Activated CD4-positive, alpha-beta T cell treated with anti-CD3 and anti-CD28 coated beads, Interleukin-2, amount 50 U/mL, for 4 hours (primary cell): ENCODE measurements at regions not wholly inside any gene's neighbourhood (a gene's known extent, or its start where the extent isn't known, plus 50 kb on each side); places are given as distances from the start of the nearest gene placed in this dataset.
"Not testable (repeated sequence)": the region's sequence is repeated elsewhere in the genome, so short reads cannot be mapped to it uniquely, and the experiment has no call there.

Experiments
- DNase-seq, 2 experiments: peaks; one replicate each; pipeline ENCODE4 v3.0.0-alpha.2; 2020

DNA sequence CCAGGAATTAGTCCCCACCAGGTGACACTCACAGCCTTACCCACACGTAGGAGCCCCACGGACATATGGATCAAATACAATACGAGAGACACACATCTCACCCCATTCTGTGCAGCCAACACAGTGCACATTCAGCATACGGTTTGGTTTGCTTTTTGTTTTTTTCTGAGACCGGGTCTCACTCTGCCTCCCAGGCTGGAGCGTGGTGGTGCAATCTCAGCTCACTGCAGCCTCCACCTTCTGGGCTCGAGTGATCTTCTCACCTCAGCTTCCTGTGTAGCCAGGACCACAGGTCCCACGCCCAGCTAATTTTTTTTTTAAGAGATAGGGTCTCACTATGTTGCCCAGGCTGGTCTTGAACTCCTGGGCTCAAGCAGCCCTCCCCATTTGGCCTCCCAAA, 102.8 kb downstream of the POTEB start:
- not testable (repeated sequence) for DNase-seq

GRCh38 chr15:21766524-21766923, 111.0 kb downstream of the POTEB start:
- not testable (repeated sequence) for DNase-seq

DNA sequence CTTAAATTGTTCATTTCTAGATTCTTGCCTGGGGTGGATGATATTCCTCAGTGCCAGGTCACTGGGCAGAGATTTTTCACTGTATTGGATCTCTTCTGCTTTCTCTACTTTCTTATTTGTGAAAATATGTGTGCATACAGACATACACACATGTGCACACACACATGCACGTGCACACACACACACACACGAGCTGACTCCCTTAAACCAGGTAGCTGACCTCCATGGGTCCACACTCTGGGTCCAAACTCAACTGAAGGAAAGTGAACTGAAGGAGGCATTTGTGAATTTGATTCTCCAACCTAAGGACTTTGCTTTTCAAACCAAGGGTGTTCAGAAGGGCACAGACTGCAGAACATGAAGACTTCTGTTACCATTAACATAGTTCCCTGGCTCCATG, 113.8 kb downstream of the POTEB start:
- DNase-seq, result not testable (repeated sequence)

DNA sequence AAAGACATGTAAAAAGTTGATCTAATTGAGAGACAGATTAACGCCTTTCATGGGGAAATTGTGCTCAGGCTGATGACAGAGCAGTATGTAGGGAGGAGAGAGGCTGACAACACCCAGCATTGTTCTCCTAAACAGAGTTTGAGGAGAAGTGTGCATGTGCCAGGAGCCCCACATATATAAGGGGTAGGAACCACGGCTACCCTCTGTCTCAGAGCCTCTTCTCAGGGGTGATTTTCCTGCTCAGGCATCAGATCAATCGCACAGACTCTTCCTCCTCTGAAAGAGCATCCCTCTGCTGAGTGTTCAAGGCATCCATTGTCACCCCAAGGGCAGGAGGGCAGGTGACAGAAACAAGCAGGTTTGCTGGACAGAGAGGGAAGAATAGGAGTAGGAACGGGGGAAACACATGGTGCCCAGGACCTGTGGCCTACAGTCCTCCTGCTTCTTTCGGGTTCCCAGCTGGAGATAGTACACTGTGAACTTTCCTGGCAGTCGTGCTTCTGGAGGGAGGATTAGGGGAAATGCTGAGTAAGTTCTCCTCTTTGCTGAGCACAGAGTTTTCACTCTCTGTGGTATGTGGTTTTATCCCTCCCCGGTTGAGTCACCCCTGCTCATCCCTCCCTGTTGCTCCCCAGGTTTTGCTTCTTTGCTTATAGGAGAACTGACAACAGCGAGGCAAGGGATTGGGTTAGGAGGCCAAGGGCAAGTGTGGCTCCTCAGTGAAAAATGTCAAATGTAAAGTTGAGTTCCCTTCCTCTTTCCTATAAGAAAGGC, 117.1 kb downstream of the POTEB start:
- not testable (repeated sequence) for DNase-seq

DNA sequence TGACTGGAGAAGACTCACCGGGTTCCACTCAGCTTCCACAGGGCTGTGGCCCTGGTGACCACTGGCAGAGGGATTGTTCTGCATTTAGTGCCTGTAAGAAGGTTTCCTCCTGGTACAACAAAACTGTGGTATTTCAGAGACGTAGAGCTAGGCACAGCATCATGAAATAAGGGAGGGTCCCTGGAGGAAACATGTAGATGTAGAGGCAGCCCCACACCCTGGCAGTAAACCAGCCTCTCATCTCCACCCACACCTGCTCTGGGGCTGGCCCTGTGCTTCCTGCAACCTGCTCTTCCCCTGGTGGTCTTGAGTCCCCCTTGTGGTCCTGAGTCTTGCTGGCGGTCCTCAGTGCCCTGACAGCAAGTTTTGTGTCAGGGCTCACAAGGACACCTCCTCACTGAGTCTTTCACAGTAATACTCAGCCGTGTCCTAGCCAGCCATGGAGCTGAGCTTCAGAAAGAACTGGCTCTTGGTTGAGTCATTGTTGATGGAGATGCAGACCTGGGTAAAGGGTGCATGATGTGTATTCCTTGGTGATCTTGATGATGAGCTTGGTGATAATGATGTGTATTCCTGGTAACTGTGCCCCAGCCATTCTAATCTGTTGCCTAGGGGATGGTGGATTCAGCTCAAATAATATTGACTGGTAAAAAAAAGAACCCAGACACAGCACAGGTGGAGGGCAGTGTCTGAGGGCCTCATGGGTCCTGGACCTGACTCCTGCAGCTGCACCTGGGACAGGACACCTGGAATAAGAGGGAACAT, 118.0 kb downstream of the POTEB start:
- DNase-seq, result not testable (repeated sequence)

DNA sequence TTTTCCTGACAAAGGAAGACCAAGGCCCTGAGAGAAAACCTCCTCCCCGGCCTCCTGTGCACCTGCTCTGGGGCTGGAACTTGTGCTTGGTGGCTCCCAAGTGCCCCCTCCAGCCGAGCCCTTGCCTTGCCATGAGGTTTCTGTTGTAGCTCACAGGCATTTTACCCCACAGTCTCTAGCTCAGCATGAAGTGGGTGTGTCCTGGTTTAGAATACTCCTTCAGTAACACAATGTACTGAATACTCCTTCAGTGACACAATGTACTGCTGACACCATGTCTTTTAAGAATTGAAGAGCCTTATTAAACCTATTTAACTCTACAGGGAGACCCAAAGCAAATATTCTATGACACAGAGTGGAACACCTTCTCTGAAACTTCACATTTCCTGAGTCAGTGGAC, 123.7 kb downstream of the POTEB start:
- not testable (repeated sequence) for DNase-seq

GRCh38 chr15:21752124-21752957, 125.2 kb downstream of the POTEB start:
- peak; percentile 9 to 22 for DNase-seq

GRCh38 chr15:21749173-21749572, 128.4 kb downstream of the POTEB start:
- not testable (repeated sequence) for DNase-seq

DNA sequence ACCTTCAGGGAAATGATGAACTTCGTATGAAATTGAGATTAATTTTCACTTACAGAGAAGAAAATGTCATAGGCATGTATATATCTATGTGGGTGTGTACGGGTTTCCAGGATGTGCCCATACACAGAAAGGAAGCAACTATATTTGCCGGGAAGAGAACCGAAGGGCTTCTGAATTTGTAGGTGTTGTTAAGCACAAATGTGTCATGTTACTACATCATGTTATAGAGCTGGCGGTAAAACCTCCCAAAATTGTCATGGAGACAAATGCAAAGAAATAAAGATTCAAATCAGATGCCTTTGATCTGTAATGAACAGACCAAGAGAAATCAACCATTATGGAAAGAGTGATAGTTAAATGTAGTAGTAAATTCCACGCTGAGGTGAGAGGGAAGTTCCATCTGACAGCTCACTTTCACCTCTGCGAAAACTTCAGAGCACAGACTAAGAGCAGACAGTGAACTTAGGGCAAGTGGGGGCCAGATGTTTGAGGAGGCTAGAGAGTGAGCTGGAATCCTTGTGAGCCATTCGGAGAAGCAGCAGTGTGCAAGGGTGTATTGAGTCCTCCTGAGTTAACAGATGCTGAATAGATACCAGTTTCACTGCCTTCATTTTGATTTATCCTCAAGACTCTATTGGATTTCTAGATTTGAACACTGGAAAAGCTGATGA, 133.2 kb downstream of the POTEB start:
- DNase-seq, result not testable (repeated sequence)

GRCh38 chr15:21742067-21742466, 135.5 kb downstream of the POTEB start:
- not testable (repeated sequence) for DNase-seq

DNA sequence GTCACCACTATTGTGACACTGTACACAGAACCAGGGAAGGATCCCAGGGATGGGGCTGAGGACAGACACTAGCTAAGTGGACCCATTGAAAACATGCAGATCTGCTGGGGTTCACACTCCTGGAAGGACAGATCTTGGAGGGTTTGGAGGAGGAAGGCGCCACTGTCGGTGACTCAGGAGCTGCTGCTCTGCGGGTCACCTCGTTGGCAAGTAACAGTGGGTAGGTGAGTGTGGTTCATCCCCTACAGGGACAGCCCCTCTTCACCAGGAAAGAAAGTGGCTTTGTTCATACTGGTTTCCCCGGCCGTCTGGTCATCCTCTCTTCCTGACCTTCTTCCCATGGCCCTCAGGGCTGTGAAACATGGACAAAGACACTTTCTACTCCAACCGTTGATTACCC, 139.5 kb downstream of the POTEB start:
- not testable (repeated sequence) for DNase-seq

DNA sequence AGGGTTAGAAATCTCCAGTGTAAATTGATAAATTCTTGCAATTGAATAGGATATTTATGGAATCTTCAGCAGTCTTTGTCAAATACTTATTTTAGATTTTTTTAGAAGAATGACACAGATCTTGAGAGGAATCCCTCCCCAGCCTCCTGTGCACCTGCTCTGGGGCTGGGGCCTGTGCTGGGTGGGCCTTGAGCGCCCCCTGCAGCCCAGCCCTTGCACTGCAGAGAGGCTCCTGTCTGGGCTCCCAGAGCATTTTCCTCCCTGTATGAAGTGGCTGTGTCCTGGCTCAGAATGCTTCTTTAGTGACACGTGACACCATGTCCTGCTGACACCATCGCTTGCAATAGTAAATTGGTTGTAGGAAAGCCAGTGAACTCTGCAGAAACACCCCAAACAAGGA, 141.1 kb downstream of the POTEB start:
- not testable (repeated sequence) for DNase-seq

DNA sequence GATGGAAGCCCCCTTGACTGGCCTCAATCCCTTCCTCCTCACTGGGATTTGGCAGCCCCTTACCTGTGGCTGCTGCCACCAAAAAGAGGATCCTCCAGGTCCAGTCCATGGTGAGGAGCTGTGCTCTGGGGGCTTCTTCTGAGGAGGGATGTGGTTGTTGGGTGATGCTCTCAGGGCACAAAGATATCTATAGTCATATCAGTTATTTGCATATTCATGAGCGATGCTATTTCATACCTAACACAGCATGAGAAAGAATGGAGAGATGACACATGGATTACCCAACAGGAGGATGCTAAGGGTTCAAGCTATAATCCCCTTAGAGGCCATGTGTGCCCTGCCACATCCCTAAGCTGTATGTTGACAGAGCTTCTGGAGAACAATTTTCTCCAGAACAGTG, 141.7 kb downstream of the POTEB start:
- not testable (repeated sequence) for DNase-seq

DNA sequence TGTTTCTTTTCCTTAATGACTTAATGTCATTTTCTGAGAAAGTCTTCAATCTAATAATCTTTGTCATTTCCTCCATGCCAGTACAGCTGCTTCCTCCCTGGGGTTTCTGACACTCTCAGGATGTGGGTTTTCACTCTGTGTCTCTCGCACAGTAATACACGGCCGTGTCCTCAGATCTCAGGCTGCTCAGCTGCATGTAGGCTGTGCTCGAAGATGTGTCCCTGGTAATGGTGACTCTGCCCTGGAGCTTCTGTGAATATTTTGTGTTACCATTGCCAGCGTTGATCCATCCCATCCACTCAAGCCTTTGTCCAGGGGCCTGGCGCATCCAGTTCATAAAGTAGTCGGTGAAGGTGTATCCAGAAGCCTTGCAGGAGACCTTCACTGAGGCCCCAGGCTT, 142.2 kb downstream of the POTEB start:
- DNase-seq, result not testable (repeated sequence)

GRCh38 chr15:21731496-21731895, 146.0 kb downstream of the POTEB start:
- not testable (repeated sequence) for DNase-seq

DNA sequence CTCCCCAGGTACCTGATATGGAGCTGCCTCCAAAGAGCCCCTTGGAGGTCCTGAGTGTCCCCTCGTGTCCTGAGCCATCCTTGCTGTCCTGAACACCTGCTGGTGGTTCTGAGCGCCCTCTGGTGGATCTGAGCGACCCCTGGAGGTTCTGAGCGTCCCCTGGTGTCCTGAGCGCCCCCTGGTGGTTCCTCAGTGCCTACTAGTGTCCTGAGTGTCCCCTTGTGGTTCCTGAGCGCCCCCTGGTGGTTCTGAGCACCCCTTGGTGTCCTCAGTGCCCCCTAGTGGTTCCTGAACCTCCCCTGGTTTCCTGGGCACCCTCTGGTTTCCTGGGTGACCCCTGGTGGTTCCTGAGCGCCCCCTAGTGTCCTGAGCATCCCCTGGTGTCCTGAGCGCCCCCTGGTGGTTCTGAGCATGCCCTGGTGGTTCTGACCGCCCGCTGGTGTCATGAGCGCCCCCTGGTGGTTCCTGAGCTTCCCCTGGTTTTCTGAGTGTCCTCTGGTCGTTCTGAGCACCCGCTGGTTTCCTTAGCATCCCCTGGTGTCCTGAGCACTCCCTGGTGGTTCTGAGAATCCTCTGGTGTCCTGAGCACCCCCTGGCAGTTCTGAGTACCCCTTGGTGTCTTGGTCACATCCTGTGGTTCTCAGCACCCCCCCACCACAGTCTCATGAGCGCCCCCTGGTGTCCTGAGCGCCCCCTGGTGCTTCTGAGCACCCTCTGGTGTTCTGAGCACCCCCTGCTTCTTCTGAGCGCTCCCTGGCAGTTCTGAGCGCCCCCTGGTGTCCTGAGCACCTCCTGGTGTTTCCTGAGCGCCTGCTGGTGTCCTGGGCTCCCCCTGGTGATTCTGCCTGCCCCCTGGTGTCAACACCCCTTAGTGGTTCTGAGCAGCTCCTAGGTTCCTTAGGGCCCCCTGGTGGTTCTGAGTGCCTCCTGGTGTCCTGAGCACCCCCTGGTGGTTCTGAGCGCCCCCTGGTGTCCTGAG, 146.8 kb downstream of the POTEB start:
- DNase-seq, result not testable (repeated sequence)

- not testable (repeated sequence) for DNase-seq
These were observed 152.5 kb downstream of the POTEB start for GRCh38 chr15:21724988-21725387.

GRCh38 chr15:21721115-21721514, 156.4 kb downstream of the POTEB start:
- not testable (repeated sequence) for DNase-seq

GRCh38 chr15:21718779-21719178, 158.8 kb downstream of the POTEB start:
- DNase-seq, result not testable (repeated sequence)

- not testable (repeated sequence) for DNase-seq
These were observed 159.4 kb downstream of the POTEB start for GRCh38 chr15:21718108-21718507.

- not testable (repeated sequence) for DNase-seq
These were observed 159.9 kb downstream of the POTEB start for GRCh38 chr15:21717661-21718060.
